ENCODE measurements at regions not wholly inside any gene's neighbourhood (a gene's known extent, or its start where the extent isn't known, plus 50 kb on each side); places are given as distances from the start of the nearest gene placed in this dataset.
A peak's percentile ranks its signal among the peaks of the same experiment; 100 is the strongest.

- H3K4me3 Mint-ChIP-seq: no peak overlapping the region
- H3K27ac Mint-ChIP-seq: no peak overlapping the region
- H3K9me3 Mint-ChIP-seq: no peaks in the 10 kb centered on the region
- no peaks in the 10 kb centered on the region for H3K36me3 Mint-ChIP-seq (ENCODE audit: low read depth)
- intact Hi-C loops (cut with micrococcal nuclease): no loop called here
- H3K27me3 Mint-ChIP-seq: no peaks in the 10 kb centered on the region
- peaks cover 5% of the 10 kb centered on the region for H3K4me1 Mint-ChIP-seq (ENCODE audit: low read depth)
Observed at GRCh38 chr1:232499188-232499587, 130.7 kb downstream of the SIPA1L2 start.

- Mint-ChIP-seq H3K4me1 (ENCODE audit: low read depth) (peaks cover 6% of the 10 kb centered on the region), H3K27ac (no peak overlapping the region), H3K9me3 (no peaks in the 10 kb centered on the region), H3K4me3 (no peak overlapping the region), H3K36me3 (ENCODE audit: low read depth) (peaks cover 38% of the 10 kb centered on the region), H3K27me3 (no peaks in the 10 kb centered on the region)
- intact Hi-C loops (cut with micrococcal nuclease): no loop called here
Observed at GRCh38 chr1:232493869-232494268, 136.1 kb downstream of the SIPA1L2 start.

GRCh38 chr1:232489256-232489655 lies 140.7 kb downstream of the SIPA1L2 start:
- H3K9me3 Mint-ChIP-seq: no peaks in the 10 kb centered on the region
- intact Hi-C loops (cut with micrococcal nuclease): no loop called here
- H3K4me1 Mint-ChIP-seq (ENCODE audit: low read depth): peaks cover 18% of the 10 kb centered on the region
- H3K27ac Mint-ChIP-seq: no peak overlapping the region
- H3K36me3 Mint-ChIP-seq (ENCODE audit: low read depth): peaks cover 59% of the 10 kb centered on the region
- H3K4me3 Mint-ChIP-seq: no peak overlapping the region
- no peaks in the 10 kb centered on the region for H3K27me3 Mint-ChIP-seq

- Mint-ChIP-seq H3K4me3 (no peak overlapping the region), H3K27me3 (no peaks in the 10 kb centered on the region), H3K27ac (no peak overlapping the region), H3K9me3 (no peaks in the 10 kb centered on the region), H3K36me3 (ENCODE audit: low read depth) (peaks cover 67% of the 10 kb centered on the region), H3K4me1 (ENCODE audit: low read depth) (peaks cover 18% of the 10 kb centered on the region)
- intact Hi-C loops (cut with micrococcal nuclease): no loop called here
Observed at GRCh38 chr1:232487236-232487635, 142.7 kb downstream of the SIPA1L2 start.

- Mint-ChIP-seq H3K4me1 (ENCODE audit: low read depth) (peaks cover 18% of the 10 kb centered on the region), H3K27ac (no peak overlapping the region), H3K27me3 (no peaks in the 10 kb centered on the region), H3K4me3 (no peak overlapping the region), H3K9me3 (no peaks in the 10 kb centered on the region), H3K36me3 (ENCODE audit: low read depth) (peaks cover 73% of the 10 kb centered on the region)
- intact Hi-C loops (cut with micrococcal nuclease): no loop called here
Observed at GRCh38 chr1:232486454-232487207, 143.3 kb downstream of the SIPA1L2 start.

- intact Hi-C loops (cut with micrococcal nuclease): no loop called here
- Mint-ChIP-seq H3K4me1 (ENCODE audit: low read depth) (peaks cover 18% of the 10 kb centered on the region), H3K4me3 (no peak overlapping the region), H3K27me3 (no peaks in the 10 kb centered on the region), H3K36me3 (ENCODE audit: low read depth) (peaks cover 73% of the 10 kb centered on the region), H3K9me3 (no peaks in the 10 kb centered on the region), H3K27ac (no peak overlapping the region)
Observed at GRCh38 chr1:232486006-232486405, 143.9 kb downstream of the SIPA1L2 start.

GRCh38 chr1:232484856-232485255 lies 145.1 kb downstream of the SIPA1L2 start:
- Mint-ChIP-seq H3K27ac (no peak overlapping the region), H3K27me3 (no peaks in the 10 kb centered on the region), H3K36me3 (ENCODE audit: low read depth) (peaks cover 68% of the 10 kb centered on the region), H3K4me3 (no peak overlapping the region), H3K9me3 (no peaks in the 10 kb centered on the region), H3K4me1 (ENCODE audit: low read depth) (peaks cover 12% of the 10 kb centered on the region)
- intact Hi-C loops (cut with micrococcal nuclease): no loop called here

- H3K9me3 Mint-ChIP-seq: no peaks in the 10 kb centered on the region
- intact Hi-C loops (cut with micrococcal nuclease): no loop called here
- peaks cover 12% of the 10 kb centered on the region for H3K4me1 Mint-ChIP-seq (ENCODE audit: low read depth)
- no peak overlapping the region for H3K27ac Mint-ChIP-seq
- no peaks in the 10 kb centered on the region for H3K27me3 Mint-ChIP-seq
- H3K4me3 Mint-ChIP-seq: no peak overlapping the region
- H3K36me3 Mint-ChIP-seq (ENCODE audit: low read depth): peaks cover 68% of the 10 kb centered on the region
Observed at GRCh38 chr1:232483826-232484225, 146.1 kb downstream of the SIPA1L2 start.

- Mint-ChIP-seq H3K9me3 (no peaks in the 10 kb centered on the region), H3K4me1 (ENCODE audit: low read depth) (peaks cover 5% of the 10 kb centered on the region), H3K27ac (no peak overlapping the region), H3K36me3 (ENCODE audit: low read depth) (peaks cover 79% of the 10 kb centered on the region), H3K4me3 (no peak overlapping the region), H3K27me3 (no peaks in the 10 kb centered on the region)
- intact Hi-C loops (cut with micrococcal nuclease): no loop called here
Observed at GRCh38 chr1:232481091-232481490, 148.8 kb downstream of the SIPA1L2 start.

GRCh38 chr1:232477728-232478127 lies 152.2 kb downstream of the SIPA1L2 start:
- H3K4me3 Mint-ChIP-seq: no peak overlapping the region
- no peaks in the 10 kb centered on the region for H3K9me3 Mint-ChIP-seq
- H3K4me1 Mint-ChIP-seq (ENCODE audit: low read depth): peaks cover 9% of the 10 kb centered on the region
- H3K27me3 Mint-ChIP-seq: no peaks in the 10 kb centered on the region
- H3K27ac Mint-ChIP-seq: no peak overlapping the region
- intact Hi-C loops (cut with micrococcal nuclease): no loop called here
- H3K36me3 Mint-ChIP-seq (ENCODE audit: low read depth): peaks cover 60% of the 10 kb centered on the region

- intact Hi-C loops (cut with micrococcal nuclease): no loop called here
- Mint-ChIP-seq H3K36me3 (ENCODE audit: low read depth) (peaks cover 48% of the 10 kb centered on the region), H3K4me1 (ENCODE audit: low read depth) (peaks cover 9% of the 10 kb centered on the region), H3K4me3 (no peak overlapping the region), H3K9me3 (no peaks in the 10 kb centered on the region), H3K27me3 (no peaks in the 10 kb centered on the region), H3K27ac (no peak overlapping the region)
Observed at GRCh38 chr1:232476538-232476950, 153.4 kb downstream of the SIPA1L2 start.

GRCh38 chr1:232474826-232475225 lies 155.1 kb downstream of the SIPA1L2 start:
- Mint-ChIP-seq H3K4me1 (ENCODE audit: low read depth) (peaks cover 9% of the 10 kb centered on the region), H3K27ac (peak overlapping the region; percentile 27), H3K36me3 (ENCODE audit: low read depth) (peaks cover 52% of the 10 kb centered on the region), H3K27me3 (no peaks in the 10 kb centered on the region), H3K9me3 (no peaks in the 10 kb centered on the region), H3K4me3 (peak overlapping the region; percentile 35)
- intact Hi-C loops (cut with micrococcal nuclease): no loop called here

GRCh38 chr1:232473900-232474299 lies 156.0 kb downstream of the SIPA1L2 start:
- Mint-ChIP-seq H3K27ac (no peak overlapping the region), H3K9me3 (no peaks in the 10 kb centered on the region), H3K4me3 (no peak overlapping the region), H3K4me1 (ENCODE audit: low read depth) (peaks cover 9% of the 10 kb centered on the region), H3K36me3 (ENCODE audit: low read depth) (peaks cover 46% of the 10 kb centered on the region), H3K27me3 (no peaks in the 10 kb centered on the region)
- intact Hi-C loops (cut with micrococcal nuclease): no loop called here

- no peaks in the 10 kb centered on the region for H3K9me3 Mint-ChIP-seq
- H3K4me1 Mint-ChIP-seq (ENCODE audit: low read depth): peaks cover 9% of the 10 kb centered on the region
- no peak overlapping the region for H3K27ac Mint-ChIP-seq
- intact Hi-C loops (cut with micrococcal nuclease): no loop called here
- H3K27me3 Mint-ChIP-seq: no peaks in the 10 kb centered on the region
- H3K36me3 Mint-ChIP-seq (ENCODE audit: low read depth): peaks cover 46% of the 10 kb centered on the region
- no peak overlapping the region for H3K4me3 Mint-ChIP-seq
Observed at GRCh38 chr1:232473324-232473723, 156.6 kb downstream of the SIPA1L2 start.

GRCh38 chr1:232472485-232473041 lies 157.4 kb downstream of the SIPA1L2 start:
- H3K27me3 Mint-ChIP-seq: no peaks in the 10 kb centered on the region
- no peaks in the 10 kb centered on the region for H3K9me3 Mint-ChIP-seq
- H3K4me3 Mint-ChIP-seq: no peak overlapping the region
- peaks cover 44% of the 10 kb centered on the region for H3K36me3 Mint-ChIP-seq (ENCODE audit: low read depth)
- peaks cover 9% of the 10 kb centered on the region for H3K4me1 Mint-ChIP-seq (ENCODE audit: low read depth)
- no peak overlapping the region for H3K27ac Mint-ChIP-seq
- intact Hi-C loops (cut with micrococcal nuclease): no loop called here
